ENCODE measurements at regions not wholly inside any gene's neighbourhood (a gene's known extent, or its start where the extent isn't known, plus 50 kb on each side); places are given as distances from the start of the nearest gene placed in this dataset.

GRCh38 chr4:183798301-183799253, 106.5 kb upstream of the STOX2 start:
- Histone ChIP-seq H3K79me2 (ENCODE audit: control insufficient read depth, insufficient read depth, low read length) (no peaks in the 10 kb centered on the region), H2AFZ (ENCODE audit: low read depth, low read length) (no peak overlapping the region), H3K9me1 (replicated peaks; ENCODE audit: control insufficient read depth, extremely low read depth, insufficient read depth, low read length) (no peaks in the 10 kb centered on the region), H3K4me1 (ENCODE audit: control insufficient read depth, extremely low read depth, insufficient read depth, low read length) (no peaks in the 10 kb centered on the region), H3K36me3 (ENCODE audit: control insufficient read depth in 2 of 2, extremely low read depth in 1 of 2, insufficient read depth in 2 of 2, low read length in 2 of 2) (no peaks in the 10 kb centered on the region), H3K27me3 (ENCODE audit: control insufficient read depth in 2 of 2, insufficient read depth in 2 of 2, low read length in 2 of 2) (peaks cover 15 to 43% of the 10 kb centered on the region in 2 experiments), H3K4me3 (replicated peaks in 1 of 3; ENCODE audit: insufficient read depth in 1 of 3, low read depth in 1 of 3, low read length in 3 of 3) (no peak overlapping the region), H3K4me2 (ENCODE audit: insufficient read depth, low read length) (peak overlapping the region; percentile 16), H3K9me3 (replicated peaks; ENCODE audit: control insufficient read depth, insufficient read depth, low read length) (no peaks in the 10 kb centered on the region), H3K27ac (ENCODE audit: insufficient read depth, low read depth, low read length) (no peak overlapping the region), H4K20me1 (replicated peaks; ENCODE audit: control insufficient read depth, extremely low read depth, insufficient read depth, low read length) (no peaks in the 10 kb centered on the region), H3K9ac (replicated peaks; ENCODE audit: extremely low read depth, insufficient read depth, low read length) (no peak overlapping the region)
- dilution Hi-C loops (cut with MboI; ENCODE audit: extremely low pct_ligation_motif_present, low sequenced_read_pairs) (no loop called here), intact Hi-C loops (cut with micrococcal nuclease) (no loop called here)
- peak; percentile 20 for TF ChIP-seq EZH2 (IDR thresholded peaks at IDR 0.05; ENCODE audit: borderline replicate concordance, low read depth, low read length, severe bottlenecking)
- TF ChIP-seq POLR2AphosphoS5 (IDR thresholded peaks at IDR 0.05; ENCODE audit: insufficient read depth, low read depth, low read length) = no peak
- no peak for TF ChIP-seq MYC (IDR thresholded peaks at IDR 0.05; ENCODE audit: low read depth, low read length)
- no peak for TF ChIP-seq FOS (IDR thresholded peaks at IDR 0.05; ENCODE audit: borderline replicate concordance, insufficient read depth, low read length)
- no peak for TF ChIP-seq CTCF (IDR thresholded peaks at IDR 0.05; ENCODE audit: extremely low read depth in 1 of 2, insufficient read depth in 1 of 2, low read depth in 1 of 2, low read length in 2 of 2)
- ChIA-PET CTCF (no interaction called here), POLR2A (no interaction called here)
- DNase-seq (ENCODE audit: low read depth, low spot score) (no peak), FAIRE-seq (no peak)
- BruUV-seq (replicated peaks) = no TSS peak
